Fibroblast of the aortic adventitia (primary cell): ENCODE measurements at regions not wholly inside any gene's neighbourhood (a gene's known extent, or its start where the extent isn't known, plus 50 kb on each side); places are given as distances from the start of the nearest gene placed in this dataset.
A peak's percentile ranks its signal among the peaks of the same experiment; 100 is the strongest.

Experiments
- DNase-seq: peaks from one replicate; pipeline ENCODE4 v3.0.0-alpha.2; 2010; ENCODE audit warnings: low read depth
- H3K4me3 ChIP-seq: 2 replicates; pipeline ENCODE4 v1.5.1; 2011; ENCODE audit warnings: low read depth, mild to moderate bottlenecking, control low read depth, low read length, moderate library complexity
- TF ChIP-seq, protein P1 (sequence below): IDR thresholded peaks from 2 replicates; pipeline ENCODE4 v1.5.1; 2011; ENCODE audit warnings: mild to moderate bottlenecking, low read length, control low read depth, inconsistent platforms; ENCODE audit not compliant: insufficient read depth

DNA sequence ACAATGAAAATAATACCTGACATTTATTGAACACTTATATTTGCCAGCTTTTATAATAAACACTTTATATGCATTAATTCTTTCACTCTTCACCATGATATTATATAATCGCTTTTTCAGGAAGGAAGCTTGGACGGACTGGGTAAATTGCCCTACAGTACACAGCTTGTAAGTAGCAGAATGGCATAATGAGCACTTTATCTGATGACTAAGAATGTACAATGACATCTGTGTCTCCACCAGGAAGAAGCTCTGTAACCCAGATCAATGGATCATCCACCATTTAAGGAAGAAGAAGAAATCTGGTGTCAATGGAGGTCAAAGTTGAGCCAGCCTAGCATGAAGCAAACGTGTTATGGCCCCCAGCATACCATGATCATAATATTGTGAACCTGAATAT lies 444.0 kb upstream of the SPHKAP start:
- TF ChIP-seq, protein P1, sequence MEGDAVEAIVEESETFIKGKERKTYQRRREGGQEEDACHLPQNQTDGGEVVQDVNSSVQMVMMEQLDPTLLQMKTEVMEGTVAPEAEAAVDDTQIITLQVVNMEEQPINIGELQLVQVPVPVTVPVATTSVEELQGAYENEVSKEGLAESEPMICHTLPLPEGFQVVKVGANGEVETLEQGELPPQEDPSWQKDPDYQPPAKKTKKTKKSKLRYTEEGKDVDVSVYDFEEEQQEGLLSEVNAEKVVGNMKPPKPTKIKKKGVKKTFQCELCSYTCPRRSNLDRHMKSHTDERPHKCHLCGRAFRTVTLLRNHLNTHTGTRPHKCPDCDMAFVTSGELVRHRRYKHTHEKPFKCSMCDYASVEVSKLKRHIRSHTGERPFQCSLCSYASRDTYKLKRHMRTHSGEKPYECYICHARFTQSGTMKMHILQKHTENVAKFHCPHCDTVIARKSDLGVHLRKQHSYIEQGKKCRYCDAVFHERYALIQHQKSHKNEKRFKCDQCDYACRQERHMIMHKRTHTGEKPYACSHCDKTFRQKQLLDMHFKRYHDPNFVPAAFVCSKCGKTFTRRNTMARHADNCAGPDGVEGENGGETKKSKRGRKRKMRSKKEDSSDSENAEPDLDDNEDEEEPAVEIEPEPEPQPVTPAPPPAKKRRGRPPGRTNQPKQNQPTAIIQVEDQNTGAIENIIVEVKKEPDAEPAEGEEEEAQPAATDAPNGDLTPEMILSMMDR = no peak
- DNase-seq = no peak
- no peak overlapping the region for H3K4me3 ChIP-seq

DNA sequence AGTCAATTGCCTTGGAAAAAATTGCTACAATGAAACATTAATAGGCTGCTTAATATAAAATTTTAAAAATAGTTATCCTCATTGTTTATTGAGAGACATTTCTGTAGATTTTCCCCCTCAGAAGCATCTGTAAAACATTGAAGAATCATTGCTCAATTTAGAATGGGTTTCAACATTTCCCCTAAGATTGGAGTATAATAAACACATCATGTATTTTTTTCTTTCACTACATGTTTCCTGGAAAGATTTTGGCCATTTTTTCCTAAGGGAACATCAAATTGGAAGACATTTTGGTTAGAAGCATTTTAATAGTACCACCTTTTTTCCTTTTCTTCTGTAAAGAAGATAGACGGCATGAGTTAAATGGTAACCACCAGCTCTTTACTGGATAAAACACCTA lies 443.2 kb upstream of the SPHKAP start:
- DNase-seq = no peak
- TF ChIP-seq, protein P1 = no peak

DNA sequence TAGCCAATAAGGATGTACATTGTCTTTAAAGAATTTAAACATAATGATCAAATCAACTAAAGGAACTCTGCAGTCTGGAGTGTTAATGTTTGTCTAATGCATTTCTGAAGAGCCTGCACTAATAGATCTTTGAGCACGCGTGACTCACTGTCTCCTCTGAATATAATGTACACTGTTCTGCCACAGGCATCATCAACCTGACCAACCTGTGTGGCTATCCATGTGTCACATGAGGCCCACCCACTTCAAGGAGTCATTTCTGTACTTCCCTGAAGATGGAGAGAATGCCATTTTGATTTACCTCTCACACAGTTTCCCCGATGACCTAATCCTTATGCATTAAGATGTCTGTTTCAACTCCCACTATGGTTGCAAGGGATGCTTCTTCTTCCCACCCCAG lies 434.0 kb upstream of the SPHKAP start:
- no peak overlapping the region for H3K4me3 ChIP-seq
- TF ChIP-seq, protein P1 = no peak
- no peak for DNase-seq

More for the DNA sequence above, 443.2 kb upstream of the SPHKAP start:
- no peak overlapping the region for H3K4me3 ChIP-seq

DNA sequence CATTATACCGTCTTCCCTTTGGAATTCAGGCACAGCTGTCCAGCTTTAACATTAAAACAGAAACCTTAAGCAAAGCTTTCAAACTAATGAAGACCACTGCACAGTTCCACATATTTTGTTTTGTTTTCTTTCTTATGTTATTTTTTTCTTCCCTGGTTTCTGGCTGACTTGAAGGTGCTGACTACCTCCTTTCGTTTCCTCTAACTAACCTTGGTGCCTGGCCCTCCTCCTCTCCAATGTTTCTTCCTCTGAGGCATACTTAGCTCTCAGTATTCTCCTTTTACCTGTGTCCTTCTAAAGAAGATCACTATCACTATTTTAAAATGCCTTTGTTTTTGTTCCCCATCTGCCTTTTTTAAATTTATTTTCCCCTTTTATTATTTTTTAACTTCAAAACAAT lies 433.3 kb upstream of the SPHKAP start:
- no peak overlapping the region for H3K4me3 ChIP-seq
- TF ChIP-seq, protein P1 = no peak
- no peak for DNase-seq

DNA sequence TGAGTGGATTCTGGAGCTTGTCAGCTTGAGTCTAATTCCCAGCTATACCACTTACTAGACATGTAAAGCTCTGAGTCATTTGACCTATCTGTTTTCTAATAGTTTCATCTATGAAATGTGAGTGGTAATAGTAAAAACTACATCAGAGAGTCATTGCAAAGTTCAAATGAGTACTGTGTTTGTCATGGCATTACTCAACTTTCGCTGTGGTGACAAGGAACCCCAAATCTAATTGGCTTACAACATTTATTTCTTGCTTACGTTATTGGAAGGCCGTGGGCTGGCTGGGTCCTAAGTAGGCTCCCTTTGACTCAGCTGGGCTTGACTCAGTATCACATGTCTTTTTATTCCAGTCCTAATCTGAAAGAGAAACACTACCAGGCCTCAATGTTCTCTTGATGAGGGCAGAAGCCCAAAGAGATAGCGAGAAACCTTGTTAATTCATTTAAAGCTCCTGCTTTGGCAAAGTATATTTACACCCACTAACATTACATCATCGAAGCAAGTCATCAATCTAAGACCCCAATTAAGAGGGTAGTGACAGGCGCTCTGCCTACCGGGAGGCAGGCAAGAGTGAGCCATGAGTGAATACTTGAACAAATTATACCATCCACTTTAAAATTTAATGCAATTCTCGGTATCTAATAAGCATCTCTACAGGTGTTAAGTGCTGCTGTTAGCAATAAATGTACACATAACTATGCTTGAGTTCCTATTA lies 431.8 kb upstream of the SPHKAP start:
- peak; percentile 88 for DNase-seq
- TF ChIP-seq, protein P1 = no peak
- H3K4me3 ChIP-seq = no peak overlapping the region

DNA sequence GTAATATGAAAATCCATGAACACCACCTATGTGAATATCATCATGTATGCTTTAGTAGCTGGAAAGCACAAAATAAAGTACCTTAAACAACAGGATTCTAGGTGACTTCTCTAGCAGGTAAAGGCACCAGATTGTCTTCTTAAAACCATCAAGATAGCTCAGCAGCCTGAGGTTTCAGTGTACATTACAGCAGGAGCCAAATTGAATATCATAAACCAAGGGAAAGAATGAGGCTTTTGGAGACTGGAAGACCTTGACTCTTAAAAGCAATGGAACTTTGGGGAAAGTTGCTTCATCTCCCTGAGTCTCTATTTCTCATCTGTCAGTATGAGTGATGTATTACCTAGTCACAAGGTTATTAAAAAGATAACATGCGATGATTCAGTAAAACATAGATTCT lies 429.7 kb upstream of the SPHKAP start:
- no peak overlapping the region for H3K4me3 ChIP-seq
- DNase-seq = no peak
- TF ChIP-seq, protein P1 = no peak

DNA sequence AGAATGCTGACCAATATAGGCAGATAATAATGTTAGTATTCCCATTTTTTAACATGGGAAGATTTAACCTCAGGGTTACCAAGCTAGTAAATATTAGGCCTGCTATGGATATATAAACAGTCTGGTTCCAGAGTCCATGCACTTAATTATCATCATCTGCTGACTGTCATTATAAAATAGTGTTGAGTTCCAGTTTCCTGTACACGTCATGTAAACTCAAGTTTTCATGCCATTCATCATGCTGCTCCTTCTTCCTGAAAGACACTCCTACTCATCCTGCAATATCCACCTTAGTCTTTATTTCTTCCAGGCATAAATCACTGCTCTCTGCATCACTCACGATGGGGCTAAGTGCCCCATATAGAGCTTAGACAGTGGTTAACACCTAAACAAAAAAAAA lies 420.8 kb upstream of the SPHKAP start:
- TF ChIP-seq, protein P1 = no peak
- DNase-seq = no peak
- no peak overlapping the region for H3K4me3 ChIP-seq
